ENCODE measurements at regions not wholly inside any gene's neighbourhood (a gene's known extent, or its start where the extent isn't known, plus 50 kb on each side); places are given as distances from the start of the nearest gene placed in this dataset.

- no peak overlapping the region for H2BK20ac ChIP-seq (ENCODE audit: low read depth, low read length, poor library complexity, severe bottlenecking)
- H3K9ac ChIP-seq (ENCODE audit: extremely low read depth, insufficient read length, low read length), result no peak overlapping the region
- DNase-seq, result no peak
- no peak overlapping the region for H4K91ac ChIP-seq (ENCODE audit: insufficient read length, low read depth, low read length)
- H3K9me3 ChIP-seq (ENCODE audit: control insufficient read depth, low read depth, low read length), result no peaks in the 10 kb centered on the region
- H3K27me3 ChIP-seq (ENCODE audit: insufficient read depth, low read length), result no peaks in the 10 kb centered on the region
- H3K79me2 ChIP-seq (ENCODE audit: insufficient read depth, low read length), result no peaks in the 10 kb centered on the region
- no peak overlapping the region for H3T11ph ChIP-seq (ENCODE audit: low read length)
- H3K9me3 Mint-ChIP-seq, result peaks cover 0 to 3% of the 10 kb centered on the region in 2 experiments; a peak in 1 of 5 replicates
- H2BK5ac ChIP-seq (ENCODE audit: insufficient read length, low read length), result no peak overlapping the region
- no peak overlapping the region for H3K4ac ChIP-seq (ENCODE audit: low read depth, low read length)
- no peak overlapping the region for H3K23ac ChIP-seq (ENCODE audit: insufficient read length, low read depth, low read length)
- H3K4me1 ChIP-seq (ENCODE audit: insufficient read depth, low read length), result no peaks in the 10 kb centered on the region
- no peaks in the 10 kb centered on the region for H3K23me2 ChIP-seq (ENCODE audit: insufficient read length, low read depth, low read length, poor library complexity, severe bottlenecking)
- H3K79me1 ChIP-seq (ENCODE audit: insufficient read depth, low read depth, low read length, poor library complexity, severe bottlenecking), result no peaks in the 10 kb centered on the region
- H3K27ac Mint-ChIP-seq, result no peak overlapping the region
- H3K4me2 ChIP-seq (ENCODE audit: insufficient read depth, insufficient read length, low read length), result no peak overlapping the region
- H3K14ac ChIP-seq (ENCODE audit: insufficient read depth, low read length), result no peak overlapping the region
- H2BK15ac ChIP-seq (ENCODE audit: low read depth, low read length), result no peak overlapping the region
- H2BK120ac ChIP-seq (ENCODE audit: low read depth, low read length, poor library complexity, severe bottlenecking), result no peak overlapping the region
- no peak overlapping the region for H3K4me3 Mint-ChIP-seq
- H4K5ac ChIP-seq (ENCODE audit: insufficient read length, low read depth, low read length), result no peak overlapping the region
- no peak overlapping the region for H2AK5ac ChIP-seq (ENCODE audit: insufficient read length, low read length)
- no peak overlapping the region for H3K27ac ChIP-seq (ENCODE audit: insufficient read length, low read depth, low read length)
- WGBS (ENCODE audit: extremely low coverage, insufficient read length, low lambda C conversion rate), result no CpG with 5 or more reads among the region's 2 CpGs
- no peak overlapping the region for H2AFZ ChIP-seq (ENCODE audit: low read length)
- H4K8ac ChIP-seq (replicated peaks; ENCODE audit: insufficient read length, low read depth, low read length), result no peak overlapping the region
- no peak for TF ChIP-seq CTCF (conservative IDR thresholded peaks at IDR 0.05)
- H4K20me1 ChIP-seq (ENCODE audit: control insufficient read depth, insufficient read depth, insufficient read length), result no peaks in the 10 kb centered on the region
- no peaks in the 10 kb centered on the region for H3K4me1 Mint-ChIP-seq
- no peak overlapping the region for H2BK12ac ChIP-seq (ENCODE audit: insufficient read length, low read depth, low read length)
- no peak overlapping the region for H3K56ac ChIP-seq (ENCODE audit: insufficient read length, low read depth, low read length)
- H3K36me3 Mint-ChIP-seq (ENCODE audit: insufficient read depth in 1 of 3, low read depth in 3 of 3), result peaks cover 0 to 8% (median 0%) of the 10 kb centered on the region in 3 experiments; a peak in 3 of 7 replicates
- no peak overlapping the region for H3K18ac ChIP-seq (ENCODE audit: insufficient read length, low read depth, low read length)
- no peaks in the 10 kb centered on the region for H3K27me3 Mint-ChIP-seq (ENCODE audit: low read depth)
Observed at GRCh38 chr5:84628918-84629317, 244.2 kb upstream of the EDIL3 start.
